A673 (cell line): ENCODE measurements at regions not wholly inside any gene's neighbourhood (a gene's known extent, or its start where the extent isn't known, plus 50 kb on each side); places are given as distances from the start of the nearest gene placed in this dataset.
"Not testable (repeated sequence)": the region's sequence is repeated elsewhere in the genome, so short reads cannot be mapped to it uniquely, and the experiment has no call there.

ENCODE experiments used
- CTCF ChIP-seq: fragments of 300-800, 200-600 bp; sonication (generic); conservative IDR thresholded peaks from 2 replicates; pipeline ENCODE4 v1.5.1; 2017; ENCODE audit warnings: low read depth, mild to moderate bottlenecking, antibody characterized with exemption, low read length, moderate library complexity, mixed read lengths
- EZH2 ChIP-seq: fragments of 200-600 bp; sonication (generic); IDR thresholded peaks from 2 replicates; pipeline ENCODE4 v1.6.1; 2017; ENCODE audit warnings: borderline replicate concordance, low read depth, mild to moderate bottlenecking, mixed read lengths, antibody characterized with exemption, low read length; ENCODE audit not compliant: poor library complexity, severe bottlenecking

GRCh38 chr15:20249677-20249970, 292.0 kb downstream of the GOLGA6L6 start:
- not testable (repeated sequence) for TF ChIP-seq CTCF, EZH2
